A673 (cell line): ENCODE measurements at regions not wholly inside any gene's neighbourhood (a gene's known extent, or its start where the extent isn't known, plus 50 kb on each side); places are given as distances from the start of the nearest gene placed in this dataset.

Experiments
- BruUV-seq: library from RNA; stranded (reverse); fragments of 400-500 nt; replicated peaks from 2 replicates; lab custom pipeline; 2021; lab: Mats Ljungman, UMichigan
- CTCF ChIA-PET: fragments of 300-600 bp; sonication (Branson Sonifier 250); formaldehyde crosslinking; loops from one replicate; lab custom pipeline; 2022; ENCODE audit warnings: antibody characterized with exemption; lab: Charles Lee
- POLR2A ChIA-PET: fragments of 300-600 bp; sonication (Branson Sonifier 250); formaldehyde crosslinking; loops from one replicate; lab custom pipeline; 2022; ENCODE audit warnings: antibody characterized with exemption; ENCODE audit not compliant: low non-redundant PET; lab: Charles Lee
- DNase-seq: peaks from one replicate; pipeline ENCODE4 v3.0.0-alpha.2; 2015; ENCODE audit warnings: low spot score
- H3K27ac ChIP-seq: fragments of 200-600 bp; sonication (generic); 2 replicates; pipeline ENCODE4 v1.5.1; 2016; ENCODE audit warnings: mixed run types, low read depth, mild to moderate bottlenecking, mixed read lengths, antibody characterized with exemption, low read length; ENCODE audit not compliant: poor library complexity, severe bottlenecking
- H3K27me3 ChIP-seq: fragments of 200-600 bp; sonication (generic); replicated peaks from 2 replicates; pipeline ENCODE4 v1.6.1; 2017; ENCODE audit warnings: mixed run types, low read depth, mild to moderate bottlenecking, mixed read lengths, antibody characterized with exemption, low read length; ENCODE audit not compliant: insufficient read depth, poor library complexity
- H3K36me3 ChIP-seq: fragments of 200-600 bp; sonication (generic); 2 replicates; pipeline ENCODE4 v1.6.1; 2016; ENCODE audit warnings: mixed run types, mild to moderate bottlenecking, mixed read lengths, antibody characterized with exemption, low read length; ENCODE audit not compliant: insufficient read depth, poor library complexity, severe bottlenecking
- H3K4me1 ChIP-seq: fragments of 200-600 bp; sonication (generic); 2 replicates; pipeline ENCODE4 v1.6.1; 2017; ENCODE audit warnings: mixed run types, mild to moderate bottlenecking, mixed read lengths, antibody characterized with exemption, low read length; ENCODE audit not compliant: insufficient read depth, poor library complexity, severe bottlenecking
- H3K4me3 ChIP-seq: fragments of 200-600 bp; sonication (generic); 2 replicates; pipeline ENCODE4 v1.5.1; 2016; ENCODE audit warnings: low read depth, mixed run types, mild to moderate bottlenecking, mixed read lengths, low read length; ENCODE audit not compliant: poor library complexity, severe bottlenecking
- H3K9me3 ChIP-seq: fragments of 200-600 bp; sonication (generic); 2 replicates; pipeline ENCODE4 v1.6.1; 2016; ENCODE audit warnings: mixed run types, low read depth, mild to moderate bottlenecking, mixed read lengths, antibody characterized with exemption, low read length; ENCODE audit not compliant: poor library complexity, severe bottlenecking
- CTCF ChIP-seq: fragments of 300-800, 200-600 bp; sonication (generic); conservative IDR thresholded peaks from 2 replicates; pipeline ENCODE4 v1.5.1; 2017; ENCODE audit warnings: low read depth, mild to moderate bottlenecking, antibody characterized with exemption, low read length, moderate library complexity, mixed read lengths
- EZH2 ChIP-seq: fragments of 200-600 bp; sonication (generic); IDR thresholded peaks from 2 replicates; pipeline ENCODE4 v1.6.1; 2017; ENCODE audit warnings: borderline replicate concordance, low read depth, mild to moderate bottlenecking, mixed read lengths, antibody characterized with exemption, low read length; ENCODE audit not compliant: poor library complexity, severe bottlenecking
- intact Hi-C: fragments of 100-400 bp; cut with micrococcal nuclease; formaldehyde crosslinking; loops from one replicate; pipeline ENCODE4 v1.10.0; 2022; ENCODE audit not compliant: unreplicated experiment

GRCh38 chr13:73358606-73359095 is 299.8 kb downstream of the KLF5 start:
- no peaks in the 10 kb centered on the region for H3K27me3 ChIP-seq
- no peaks in the 10 kb centered on the region for H3K36me3 ChIP-seq
- no TSS peak for BruUV-seq
- POLR2A ChIA-PET, result no interaction called here
- TF ChIP-seq EZH2, result no peak
- TF ChIP-seq CTCF, result no peak
- no peaks in the 10 kb centered on the region for H3K9me3 ChIP-seq
- no peaks in the 10 kb centered on the region for H3K4me1 ChIP-seq
- CTCF ChIA-PET, result no interaction called here
- no peak for DNase-seq
- intact Hi-C loops, result no loop called here
- H3K4me3 ChIP-seq, result no peak overlapping the region
- no peak overlapping the region for H3K27ac ChIP-seq

DNA sequence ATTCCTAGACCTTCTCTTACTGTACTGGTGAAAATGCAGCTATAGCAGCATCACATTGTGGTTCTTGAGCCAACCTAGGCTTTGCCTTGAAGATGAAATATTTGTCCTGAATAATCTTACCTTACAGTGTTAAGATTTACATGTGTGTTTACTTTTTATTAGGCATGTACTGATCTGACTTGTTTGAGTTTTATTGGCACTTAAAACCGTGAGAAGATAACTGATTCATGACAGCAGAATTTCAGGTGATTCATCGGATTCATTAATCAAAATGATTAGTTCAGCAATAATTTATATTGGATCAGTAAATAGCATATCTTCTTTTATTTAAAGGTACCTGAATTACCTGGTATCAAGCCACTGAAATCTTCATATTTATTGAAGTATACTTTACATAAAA is 296.3 kb downstream of the KLF5 start:
- Histone ChIP-seq H3K36me3 (no peaks in the 10 kb centered on the region), H3K9me3 (no peaks in the 10 kb centered on the region), H3K27me3 (no peaks in the 10 kb centered on the region), H3K27ac (no peak overlapping the region), H3K4me3 (no peak overlapping the region), H3K4me1 (no peaks in the 10 kb centered on the region)
- ChIA-PET CTCF (no interaction called here), POLR2A (no interaction called here)
- no TSS peak for BruUV-seq
- TF ChIP-seq CTCF (no peak), EZH2 (no peak)
- intact Hi-C loops, result no loop called here
- DNase-seq, result no peak

DNA sequence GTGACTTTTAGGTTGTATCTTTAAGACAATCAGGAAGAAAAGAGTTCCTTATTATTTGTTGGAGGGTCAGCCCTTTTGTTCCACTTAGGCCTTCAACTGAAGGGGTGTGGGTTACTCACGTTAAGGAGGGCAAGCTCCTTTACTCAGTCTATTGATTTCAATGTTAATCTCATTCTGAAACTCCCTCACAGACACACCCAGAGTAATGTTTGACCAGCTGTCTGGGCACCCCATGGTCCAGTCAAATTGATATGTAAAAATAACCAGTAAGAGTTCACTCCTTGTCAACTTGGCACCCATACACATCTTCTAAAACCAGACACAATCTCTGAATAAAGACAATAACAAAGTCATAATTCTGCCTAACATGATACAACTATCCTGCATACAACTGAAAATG is 292.9 kb downstream of the KLF5 start:
- CTCF ChIA-PET, result no interaction called here
- H3K4me3 ChIP-seq, result no peak overlapping the region
- no TSS peak for BruUV-seq
- no peak overlapping the region for H3K27ac ChIP-seq
- no peaks in the 10 kb centered on the region for H3K9me3 ChIP-seq
- TF ChIP-seq CTCF, result no peak
- TF ChIP-seq EZH2, result no peak
- POLR2A ChIA-PET, result no interaction called here
- H3K4me1 ChIP-seq, result no peaks in the 10 kb centered on the region
- H3K27me3 ChIP-seq, result no peaks in the 10 kb centered on the region
- DNase-seq, result no peak
- no peaks in the 10 kb centered on the region for H3K36me3 ChIP-seq
- intact Hi-C loops, result no loop called here
